ENCODE measurements at regions not wholly inside any gene's neighbourhood (a gene's known extent, or its start where the extent isn't known, plus 50 kb on each side); places are given as distances from the start of the nearest gene placed in this dataset.

GRCh38 chr10:43734716-43735115 is 86.0 kb upstream of the ZNF32 start:
- Histone ChIP-seq H3K4me1 (no peaks in the 10 kb centered on the region), H3K36me3 (no peaks in the 10 kb centered on the region), H3K4me3 (no peak overlapping the region), H3K27ac (no peak overlapping the region), H3K27me3 (no peaks in the 10 kb centered on the region), H3K9me3 (no peaks in the 10 kb centered on the region)
- no peak for DNase-seq
- TF ChIP-seq CTCF (IDR thresholded peaks at IDR 0.05) = no peak
- TF ChIP-seq POLR2A (IDR thresholded peaks at IDR 0.05) = no peak
- intact Hi-C loops (cut with DNase I) = no loop called here

- no peak overlapping the region for H3K27ac ChIP-seq
- 78 to 79% methylated on average over 3 of the region's 3 CpGs for WGBS, 2 donors
These were observed 82.8 kb upstream of the ZNF32 start for GRCh38 chr10:43731486-43731885.

GRCh38 chr10:43728425-43728824 is 79.7 kb upstream of the ZNF32 start:
- no peaks in the 10 kb centered on the region for H3K4me1 ChIP-seq
- H3K27ac ChIP-seq = no peak overlapping the region
- no peak for DNase-seq
- TF ChIP-seq CTCF (IDR thresholded peaks at IDR 0.05) = no peak
- peaks cover 0 to 14% (median 0%) of the 10 kb centered on the region in 3 donors for H3K9me3 ChIP-seq
- intact Hi-C loops (cut with DNase I) = no loop called here
- H3K36me3 ChIP-seq = no peaks in the 10 kb centered on the region
- H3K27me3 ChIP-seq = no peaks in the 10 kb centered on the region
- 80 to 86% methylated on average over 1 to 16 of the region's 26 CpGs for WGBS, 2 donors
- H3K4me3 ChIP-seq = no peak overlapping the region

More at GRCh38 chr10:43731486-43731885, 82.8 kb upstream of the ZNF32 start:
- intact Hi-C loops (cut with DNase I) = no loop called here
- no peaks in the 10 kb centered on the region for H3K27me3 ChIP-seq
- TF ChIP-seq CTCF (IDR thresholded peaks at IDR 0.05) (no peak), POLR2A (IDR thresholded peaks at IDR 0.05) (no peak)
- DNase-seq = no peak
- H3K4me1 ChIP-seq = no peaks in the 10 kb centered on the region
- no peak overlapping the region for H3K4me3 ChIP-seq
- peaks cover 0 to 5% (median 0%) of the 10 kb centered on the region in 3 donors for H3K9me3 ChIP-seq
- no peaks in the 10 kb centered on the region for H3K36me3 ChIP-seq

GRCh38 chr10:43727935-43728334 is 79.3 kb upstream of the ZNF32 start:
- no peaks in the 10 kb centered on the region for H3K36me3 ChIP-seq
- DNase-seq = no peak

GRCh38 chr10:43715334-43715733 is 66.7 kb upstream of the ZNF32 start:
- H3K9me3 ChIP-seq = no peaks in the 10 kb centered on the region
- no peaks in the 10 kb centered on the region for H3K27me3 ChIP-seq
- no peaks in the 10 kb centered on the region for H3K4me1 ChIP-seq
- H3K4me3 ChIP-seq = no peak overlapping the region
- no peak overlapping the region for H3K27ac ChIP-seq
- DNase-seq = no peak
- H3K36me3 ChIP-seq = no peaks in the 10 kb centered on the region
- 27 to 67% methylated on average over 3 of the region's 3 CpGs for whole genome bisulfite sequencing, 2 donors
- intact Hi-C loops (cut with DNase I) = no loop called here
- TF ChIP-seq CTCF (IDR thresholded peaks at IDR 0.05) (no peak), POLR2A (IDR thresholded peaks at IDR 0.05) (no peak)

More at GRCh38 chr10:43727935-43728334, 79.3 kb upstream of the ZNF32 start:
- Histone ChIP-seq H3K9me3 (peaks cover 0 to 14% (median 0%) of the 10 kb centered on the region in 3 donors), H3K27ac (no peak overlapping the region), H3K4me1 (no peaks in the 10 kb centered on the region), H3K27me3 (no peaks in the 10 kb centered on the region), H3K4me3 (no peak overlapping the region)
- intact Hi-C loops (cut with DNase I) = no loop called here
- WGBS, 2 donors = 83 to 93% methylated on average over 4 to 19 of the region's 21 CpGs
- no peak for TF ChIP-seq CTCF (IDR thresholded peaks at IDR 0.05)
- TF ChIP-seq POLR2A (IDR thresholded peaks at IDR 0.05) = no peak
